Lung (tissue), 11 donors: ENCODE measurements at regions not wholly inside any gene's neighbourhood (a gene's known extent, or its start where the extent isn't known, plus 50 kb on each side); places are given as distances from the start of the nearest gene placed in this dataset.

Experiments used
- ATAC-seq: fragments of 200-7000 bp; cut with Tn5 transposase; one replicate; pipeline ENCODE4 v1.9.1; 2020; ENCODE audit warnings: moderate number of reproducible peaks; ENCODE audit not compliant: insufficient read depth, low FRiP score
- DNase-seq, 3 donors: peaks; one replicate each; pipeline ENCODE4 v3.0.0-alpha.2; 2013 to 2017
- H3K27ac ChIP-seq, 2 donors: one replicate each; pipeline ENCODE4 v1.5.1; 2013; ENCODE audit warnings: mild to moderate bottlenecking in 2 of 2, moderate library complexity in 2 of 2, control low read depth in 1 of 2, inconsistent platforms in 1 of 2, low read depth in 1 of 2, low read length in 1 of 2
- H3K27me3 ChIP-seq, 3 donors: one replicate each; pipeline ENCODE4 v1.5.1; 2013; ENCODE audit warnings: low read length in 2 of 3; ENCODE audit not compliant: control insufficient read depth in 3 of 3, insufficient read depth in 3 of 3
- H3K36me3 ChIP-seq, 4 donors: one replicate each; pipeline ENCODE4 v1.5.1; 2013; ENCODE audit warnings: low read length in 4 of 4, mild to moderate bottlenecking in 1 of 4, moderate library complexity in 1 of 4; ENCODE audit not compliant: control insufficient read depth in 4 of 4, insufficient read depth in 4 of 4
- H3K4me1 ChIP-seq, 5 donors: one replicate each; pipeline ENCODE4 v1.5.1; 2013; ENCODE audit warnings: low read length in 5 of 5, mild to moderate bottlenecking in 2 of 5, moderate library complexity in 1 of 5; ENCODE audit not compliant: control insufficient read depth in 5 of 5, insufficient read depth in 5 of 5
- H3K4me3 ChIP-seq: one replicate; pipeline ENCODE4 v1.5.1; 2013; ENCODE audit warnings: mild to moderate bottlenecking, control low read depth, moderate library complexity
- H3K9ac ChIP-seq, 2 donors: one replicate each; pipeline ENCODE4 v1.5.1; 2013; ENCODE audit warnings: low read length in 2 of 2, control low read depth in 1 of 2; ENCODE audit not compliant: insufficient read depth in 1 of 2
- H3K9me3 ChIP-seq, 4 donors: one replicate each; pipeline ENCODE4 v1.5.1; 2013; ENCODE audit warnings: low read length in 3 of 4, mild to moderate bottlenecking in 1 of 4, moderate library complexity in 1 of 4; ENCODE audit not compliant: control insufficient read depth in 4 of 4, insufficient read depth in 3 of 4
- CTCF ChIP-seq: IDR thresholded peaks from 2 replicates; pipeline ENCODE4 v1.5.1; 2012; ENCODE audit warnings: mild to moderate bottlenecking; ENCODE audit errors: control extremely low read depth, extremely low read depth
- WGBS, 2 donors: extraction: QIAGEN DNeasy Blood & Tissue Kit; methylation state at CpG; one replicate each; pipeline ENCODE4 v1.1.7; 2013; 5-methylcytosine and 5-hydroxymethylcytosine counted together
- donor health status: control.
- donor health status: control.
- donor health status: Bipolar disorder and iron deficiency.
- donor health status: healthy.
- donor health status: DM: yes; HTN: yes; CAD: no.

- no peak for TF ChIP-seq CTCF
- 90 to 92% methylated on average over 2 of the region's 2 CpGs for WGBS, 2 donors
- DNase-seq = no peak
Observed at GRCh38 chr1:88104886-88105285, 579.2 kb upstream of the PKN2 start.

GRCh38 chr1:88111816-88112215 is 572.3 kb upstream of the PKN2 start:
- Histone ChIP-seq H3K27me3 (no peaks in the 10 kb centered on the region), H3K36me3 (no peaks in the 10 kb centered on the region), H3K4me1 (no peaks in the 10 kb centered on the region), H3K9ac (no peak overlapping the region), H3K4me3 (no peak overlapping the region), H3K27ac (no peak overlapping the region), H3K9me3 (no peaks in the 10 kb centered on the region)
- DNase-seq = no peak
- WGBS, 2 donors = 92 to 95% methylated on average over 3 of the region's 3 CpGs
- no peak for TF ChIP-seq CTCF
- no peak for ATAC-seq

More at GRCh38 chr1:88104886-88105285, 579.2 kb upstream of the PKN2 start:
- H3K9ac ChIP-seq = no peak overlapping the region
- no peak for ATAC-seq
- H3K9me3 ChIP-seq = no peaks in the 10 kb centered on the region
- no peaks in the 10 kb centered on the region for H3K36me3 ChIP-seq
- H3K4me1 ChIP-seq = peaks cover 0 to 15% (median 0%) of the 10 kb centered on the region in 5 donors
- no peak overlapping the region for H3K4me3 ChIP-seq
- no peaks in the 10 kb centered on the region for H3K27me3 ChIP-seq
- no peak overlapping the region for H3K27ac ChIP-seq

- 82 to 83% methylated on average over 4 of the region's 4 CpGs for WGBS, 2 donors
- H3K27me3 ChIP-seq = no peaks in the 10 kb centered on the region
- H3K27ac ChIP-seq = no peak overlapping the region
- H3K36me3 ChIP-seq = no peaks in the 10 kb centered on the region
- no peak overlapping the region for H3K4me3 ChIP-seq
- no peaks in the 10 kb centered on the region for H3K4me1 ChIP-seq
- H3K9me3 ChIP-seq = no peaks in the 10 kb centered on the region
- DNase-seq (no peak), ATAC-seq (no peak)
- no peak overlapping the region for H3K9ac ChIP-seq
- TF ChIP-seq CTCF = no peak
Observed at GRCh38 chr1:88117597-88117996, 566.5 kb upstream of the PKN2 start.

DNA sequence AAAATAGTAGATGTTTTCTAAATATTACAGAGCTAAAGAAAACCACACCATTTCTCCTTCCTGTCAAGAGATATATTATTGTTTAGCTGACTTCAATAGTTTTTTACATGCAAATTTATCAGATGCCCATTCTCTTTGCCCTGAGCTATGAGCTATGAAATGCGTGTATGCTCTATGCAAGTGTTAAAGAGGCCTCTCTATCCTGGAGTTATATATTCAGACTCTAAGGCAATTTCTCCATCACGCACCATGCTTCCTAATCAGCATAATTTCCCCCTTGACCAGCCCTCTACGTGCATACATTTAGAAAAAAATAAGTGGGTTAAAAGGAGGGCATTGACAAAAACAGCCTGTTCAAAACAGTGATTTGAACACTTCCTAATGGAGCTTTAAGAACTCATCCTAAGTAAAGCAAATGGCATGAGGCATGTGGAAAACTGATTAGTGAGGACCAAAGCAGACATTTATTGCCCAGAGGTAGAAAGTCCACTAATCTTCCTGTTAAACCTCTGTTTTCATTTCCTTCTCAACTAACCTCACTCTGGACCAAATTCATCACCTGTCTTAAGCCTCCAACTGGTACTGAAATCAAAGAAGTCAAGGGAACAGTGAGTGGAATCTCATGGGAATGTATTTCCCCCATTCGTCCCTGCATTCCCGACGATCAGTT is 565.8 kb upstream of the PKN2 start:
- Histone ChIP-seq H3K4me1 (no peaks in the 10 kb centered on the region), H3K27ac (no peak overlapping the region), H3K36me3 (no peaks in the 10 kb centered on the region), H3K27me3 (no peaks in the 10 kb centered on the region), H3K9me3 (no peaks in the 10 kb centered on the region), H3K9ac (no peak overlapping the region), H3K4me3 (no peak overlapping the region)
- no peak for TF ChIP-seq CTCF
- WGBS, 2 donors = 68 to 77% methylated on average over 6 of the region's 6 CpGs
- no peak for ATAC-seq
- no peak for DNase-seq
